SK-N-SH treated with all-trans-retinoic acid at 6 μM for 48 hours (cell line): ENCODE measurements at regions not wholly inside any gene's neighbourhood (a gene's known extent, or its start where the extent isn't known, plus 50 kb on each side); places are given as distances from the start of the nearest gene placed in this dataset.

Source experiments
- ATAC-seq: fragments of 200-7000 bp; cut with Tn5 transposase; 3 replicates; pipeline ENCODE4 v1.9.1; 2020; ENCODE audit warnings: mild to moderate bottlenecking, moderate library complexity
- ARNTL ChIP-seq: fragments of 450-650 bp; formaldehyde crosslinking; IDR thresholded peaks from 2 replicates; pipeline ENCODE4 v1.5.0; 2020; ENCODE audit warnings: low read depth, mild to moderate bottlenecking, moderate library complexity, borderline replicate concordance
- BACH2 ChIP-seq: fragments of 250-450 bp; sonication (Bioruptor Pico); IDR thresholded peaks from 2 replicates; pipeline ENCODE4 v1.9.0; 2021; ENCODE audit warnings: mild to moderate bottlenecking, borderline replicate concordance
- CREB5 ChIP-seq: fragments of 250-450 bp; sonication (Bioruptor Pico); IDR thresholded peaks from 2 replicates; pipeline ENCODE4 v1.5.1; 2020; ENCODE audit warnings: low read depth, mild to moderate bottlenecking, moderate library complexity
- CSDC2 ChIP-seq: fragments of 250-450 bp; sonication (Bioruptor Pico); IDR thresholded peaks from 2 replicates; pipeline ENCODE4 v1.5.0; 2020; ENCODE audit warnings: mild to moderate bottlenecking, moderate library complexity
- CSRNP3 ChIP-seq: fragments of 250-450 bp; sonication (Bioruptor Pico); IDR thresholded peaks from 2 replicates; pipeline ENCODE4 v1.5.1; 2021; ENCODE audit warnings: mild to moderate bottlenecking, moderate library complexity
- ESRRG ChIP-seq: fragments of 250-450 bp; sonication (Bioruptor Pico); IDR thresholded peaks from 2 replicates; pipeline ENCODE4 v1.6.1; 2021; ENCODE audit warnings: mild to moderate bottlenecking
- GLIS3 ChIP-seq: fragments of 250-450 bp; sonication (Bioruptor Pico); IDR thresholded peaks from 2 replicates; pipeline ENCODE4 v1.5.0; 2020; ENCODE audit warnings: mild to moderate bottlenecking, moderate library complexity
- ISL1 ChIP-seq: fragments of 250-450 bp; sonication (Bioruptor Pico); IDR thresholded peaks from 2 replicates; pipeline ENCODE4 v2.1.2; 2022; ENCODE audit warnings: mild to moderate bottlenecking, moderate library complexity
- OSR1 ChIP-seq: fragments of 250-450 bp; sonication (Bioruptor Pico); IDR thresholded peaks from 2 replicates; pipeline ENCODE4 v1.8.0; 2022; ENCODE audit warnings: moderate library complexity, mild to moderate bottlenecking, inconsistent platforms
- PATZ1 ChIP-seq: fragments of 250-450 bp; sonication (Bioruptor Pico); IDR thresholded peaks from 2 replicates; pipeline ENCODE4 v1.8.0; 2020; ENCODE audit warnings: mild to moderate bottlenecking, moderate library complexity, borderline replicate concordance
- POU6F1 ChIP-seq: fragments of 250-450 bp; sonication (Bioruptor Pico); IDR thresholded peaks from 2 replicates; pipeline ENCODE4 v1.8.0; 2021; ENCODE audit warnings: low read depth, mild to moderate bottlenecking, moderate library complexity, borderline replicate concordance
- PPARA ChIP-seq: fragments of 250-450 bp; sonication (Bioruptor Pico); IDR thresholded peaks from 2 replicates; pipeline ENCODE4 v1.5.0; 2020; ENCODE audit warnings: mild to moderate bottlenecking, borderline replicate concordance
- RARB ChIP-seq: fragments of 250-450 bp; sonication (Bioruptor Pico); IDR thresholded peaks from 2 replicates; pipeline ENCODE4 v1.8.0; 2021; ENCODE audit warnings: mild to moderate bottlenecking, moderate library complexity
- SNAI2 ChIP-seq: fragments of 250-450 bp; sonication (Bioruptor Pico); IDR thresholded peaks from 2 replicates; pipeline ENCODE4 v1.5.0; 2020; ENCODE audit warnings: mild to moderate bottlenecking, moderate library complexity
- TCF4 ChIP-seq: fragments of 250-450 bp; sonication (Bioruptor Pico); IDR thresholded peaks from 2 replicates; pipeline ENCODE4 v1.8.0; 2021; ENCODE audit warnings: mild to moderate bottlenecking, moderate library complexity, borderline replicate concordance
- TOX ChIP-seq: fragments of 250-450 bp; sonication (Bioruptor Pico); IDR thresholded peaks from 2 replicates; pipeline ENCODE4 v1.8.0; 2021; ENCODE audit warnings: mild to moderate bottlenecking, moderate library complexity, borderline replicate concordance
- ZC3H10 ChIP-seq: fragments of 250-450 bp; sonication (Bioruptor Pico); IDR thresholded peaks from 2 replicates; pipeline ENCODE4 v1.5.1; 2021; ENCODE audit warnings: mild to moderate bottlenecking, moderate library complexity
- ZNF565 ChIP-seq: fragments of 450-650 bp; formaldehyde crosslinking; conservative IDR thresholded peaks from 2 replicates; pipeline ENCODE4 v1.5.0; 2020; ENCODE audit warnings: low read depth, mild to moderate bottlenecking, moderate library complexity
- ZNF70 ChIP-seq: fragments of 450-650 bp; formaldehyde crosslinking; IDR thresholded peaks from 2 replicates; pipeline ENCODE4 v1.5.0; 2020; ENCODE audit warnings: mild to moderate bottlenecking, moderate library complexity
- ZNF8 ChIP-seq: fragments of 450-650 bp; formaldehyde crosslinking; IDR thresholded peaks from 2 replicates; pipeline ENCODE4 v1.5.0; 2020; ENCODE audit warnings: mild to moderate bottlenecking, moderate library complexity

- ATAC-seq: no peak
- TF ChIP-seq CSDC2 (CRISPR knock-in tag): no peak
- TF ChIP-seq PPARA: no peak
- TF ChIP-seq OSR1 (CRISPR knock-in tag): no peak
- TF ChIP-seq ESRRG: no peak
- TF ChIP-seq CSRNP3 (CRISPR knock-in tag): no peak
- no peak for TF ChIP-seq POU6F1
- TF ChIP-seq, all 23 proteins: peak for 0
Measured at GRCh38 chr9:107586493-107586892, 96.9 kb upstream of the KLF4 start.

- ATAC-seq: no peak
- TF ChIP-seq ZNF8 (CRISPR knock-in tag): no peak
- TF ChIP-seq ESRRG: no peak
- TF ChIP-seq PATZ1 (CRISPR knock-in tag): no peak
- TF ChIP-seq OSR1 (CRISPR knock-in tag): no peak
- no peak for TF ChIP-seq RARB (CRISPR knock-in tag)
- no peak for TF ChIP-seq GLIS3 (CRISPR knock-in tag)
- TF ChIP-seq ISL1 (CRISPR knock-in tag): no peak
- no peak for TF ChIP-seq ARNTL
- TF ChIP-seq ZNF70 (CRISPR knock-in tag): no peak
- TF ChIP-seq CSRNP3 (CRISPR knock-in tag): no peak
- no peak for TF ChIP-seq CREB5 (CRISPR knock-in tag)
- TF ChIP-seq ZC3H10 (CRISPR knock-in tag): no peak
- TF ChIP-seq ZNF565 (CRISPR knock-in tag): no peak
- no peak for TF ChIP-seq TCF4 (CRISPR knock-in tag)
Measured at GRCh38 chr9:107585465-107585864, 95.9 kb upstream of the KLF4 start.

GRCh38 chr9:107584944-107585343 is 95.4 kb upstream of the KLF4 start:
- no peak for ATAC-seq
- TF ChIP-seq ZNF565 (CRISPR knock-in tag) (no peak), ARNTL (no peak), SNAI2 (CRISPR knock-in tag) (no peak), TOX (CRISPR knock-in tag) (no peak), BACH2 (no peak)

GRCh38 chr9:107584186-107584585 is 94.6 kb upstream of the KLF4 start:
- no peak for ATAC-seq

More at GRCh38 chr9:107584186-107584585, 94.6 kb upstream of the KLF4 start:
- TF ChIP-seq RARB (CRISPR knock-in tag): no peak
- no peak for TF ChIP-seq ISL1 (CRISPR knock-in tag)
- TF ChIP-seq PATZ1 (CRISPR knock-in tag): no peak
